Sigmoid colon (tissue), 4 donors: ENCODE measurements at regions not wholly inside any gene's neighbourhood (a gene's known extent, or its start where the extent isn't known, plus 50 kb on each side); places are given as distances from the start of the nearest gene placed in this dataset.

Experiments
- CTCF ChIP-seq, 4 experiments: fragments of 450-650 bp in 3 of 4; fragments of 200-600 bp in 1 of 4; IDR thresholded peaks; one replicate each; pipeline ENCODE4 v1.5.1; 2016 to 2019; ENCODE audit warnings: antibody characterized with exemption in 4 of 4, mild to moderate bottlenecking in 3 of 4, moderate library complexity in 2 of 4
- EP300 ChIP-seq, 4 donors: sonication (generic); formaldehyde crosslinking; IDR thresholded peaks; one replicate each; pipeline ENCODE4 v1.6.1; 2017; ENCODE audit warnings: antibody characterized with exemption in 4 of 4
- POLR2A ChIP-seq, 2 donors: fragments of 450-650 bp; IDR thresholded peaks; one replicate each; pipeline ENCODE4 v1.6.1; 2016; ENCODE audit warnings: antibody characterized with exemption in 2 of 2, mild to moderate bottlenecking in 2 of 2, moderate library complexity in 2 of 2
- POLR2AphosphoS5 ChIP-seq, 4 donors: sonication (generic); formaldehyde crosslinking; IDR thresholded peaks; one replicate each; pipeline ENCODE4 v1.6.1; 2017; ENCODE audit warnings: antibody characterized with exemption in 4 of 4

DNA sequence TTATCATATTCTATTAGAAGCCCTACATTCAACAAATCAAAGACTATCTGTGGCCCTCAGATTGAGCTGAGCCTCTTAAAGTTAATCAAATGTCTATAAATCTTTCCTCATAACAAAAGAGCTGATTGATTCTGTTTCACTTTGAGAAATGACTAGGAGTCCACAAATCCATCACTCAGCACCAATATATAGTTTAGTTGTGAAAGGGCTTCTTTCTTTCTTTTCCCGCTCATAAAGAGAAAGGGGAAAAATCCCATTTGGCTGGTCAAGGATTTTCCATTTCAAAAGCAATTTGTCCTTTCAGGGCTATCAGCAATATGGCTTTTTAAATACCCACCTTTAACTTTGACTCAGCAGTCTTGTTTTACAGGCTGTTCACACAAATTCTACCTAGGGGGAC lies 408.5 kb upstream of the PCDH20 start:
- TF ChIP-seq CTCF (IDR thresholded peaks at IDR 0.05) (no peak), EP300 (IDR thresholded peaks at IDR 0.05) (no peak), POLR2A (IDR thresholded peaks at IDR 0.05) (no peak), POLR2AphosphoS5 (IDR thresholded peaks at IDR 0.05) (no peak)
